GM12878 (cell line): ENCODE measurements at regions not wholly inside any gene's neighbourhood (a gene's known extent, or its start where the extent isn't known, plus 50 kb on each side); places are given as distances from the start of the nearest gene placed in this dataset.

Experiments
- BHLHE40 ChIP-seq, 2 experiments: fragments of 450-650 bp in 1 of 2; IDR thresholded peaks; 2 replicates each; pipeline ENCODE4 v1.6.1; 2011 to 2017; ENCODE audit warnings: low read depth in 2 of 2, borderline replicate concordance in 1 of 2, improper control_type of control experiment in 1 of 2, low read length in 1 of 2, mild to moderate bottlenecking in 1 of 2
- CEBPB ChIP-seq, 2 experiments: fragments of 150-350 bp in 1 of 2; IDR thresholded peaks; 2 replicates each; pipeline ENCODE4 v1.6.1; 2012 to 2014; ENCODE audit warnings: low read depth in 2 of 2, low read length in 2 of 2, borderline replicate concordance in 1 of 2, inconsistent platforms in 1 of 2
- EZH2 ChIP-seq: IDR thresholded peaks from 2 replicates; pipeline ENCODE4 v1.6.1; 2012; ENCODE audit warnings: low read depth, mild to moderate bottlenecking, control low read depth, inconsistent platforms, low read length, borderline replicate concordance; ENCODE audit not compliant: control insufficient read depth
- KDM1A ChIP-seq: fragments of 200-600 bp; sonication (generic); IDR thresholded peaks from 2 replicates; pipeline ENCODE4 v1.6.1; 2016; ENCODE audit warnings: borderline replicate concordance
- MEF2B ChIP-seq: fragments of 450-650 bp; IDR thresholded peaks from 2 replicates; pipeline ENCODE4 v1.6.1; 2018; ENCODE audit warnings: mild to moderate bottlenecking, moderate library complexity; ENCODE audit not compliant: partially characterized antibody, poor library complexity, severe bottlenecking
- MXI1 ChIP-seq: fragments of 150-350 bp; IDR thresholded peaks from 2 replicates; pipeline ENCODE4 v1.6.1; 2011; ENCODE audit warnings: low read depth, mild to moderate bottlenecking, inconsistent platforms, low read length, improper control_type of control experiment
- MYC ChIP-seq: IDR thresholded peaks from 2 replicates; pipeline ENCODE4 v1.6.1; 2011; ENCODE audit warnings: mild to moderate bottlenecking, low read length, moderate library complexity, inconsistent platforms; ENCODE audit not compliant: insufficient read depth, insufficient replicate concordance, insufficient read length, severe bottlenecking
- POLR2A ChIP-seq: IDR thresholded peaks from 2 replicates; pipeline ENCODE4 v1.6.1; 2011; ENCODE audit warnings: low read depth, mild to moderate bottlenecking, low read length
- POLR2AphosphoS2 ChIP-seq: IDR thresholded peaks from 2 replicates; pipeline ENCODE4 v1.6.1; 2011; ENCODE audit warnings: low read depth, mild to moderate bottlenecking, low read length, improper control_type of control experiment, moderate library complexity
- POLR2AphosphoS5 ChIP-seq: IDR thresholded peaks from 2 replicates; pipeline ENCODE4 v1.6.1; 2011; ENCODE audit warnings: mild to moderate bottlenecking, low read length, inconsistent platforms
- RAD21 ChIP-seq: IDR thresholded peaks from 2 replicates; pipeline ENCODE4 v1.6.1; 2011; ENCODE audit warnings: mild to moderate bottlenecking, low read depth, low read length, moderate library complexity; ENCODE audit not compliant: insufficient read depth
- TF ChIP-seq, protein P1 (sequence below), 3 experiments: IDR thresholded peaks in 2 of 3; conservative IDR thresholded peaks in 1 of 3; 2 replicates each; pipeline ENCODE4 v1.5.1; 2011; ENCODE audit warnings: low read depth in 3 of 3, low read length in 3 of 3, mild to moderate bottlenecking in 3 of 3, control low read depth in 2 of 3, moderate library complexity in 2 of 3, inconsistent platforms in 1 of 3, mixed read lengths in 1 of 3; ENCODE audit not compliant: control insufficient read depth in 2 of 3, insufficient read depth in 1 of 3; ENCODE audit errors: extremely low read depth in 1 of 3
- TF ChIP-seq, protein P2 (sequence below): IDR thresholded peaks from 2 replicates; pipeline ENCODE4 v1.6.1; 2012; ENCODE audit warnings: low read depth, low read length, improper control_type of control experiment

GRCh38 chr12:102687523-102687922 lies 207.2 kb upstream of the IGF1 start:
- TF ChIP-seq POLR2AphosphoS5 (no peak), RAD21 (no peak), MYC (no peak), KDM1A (no peak), EZH2 (no peak), BHLHE40 (IDR thresholded peaks at IDR 0.05; ENCODE audit: borderline replicate concordance in 1 of 2, low read depth in 2 of 2, low read length in 1 of 2) (no peak), POLR2A (no peak), MEF2B (no peak), CEBPB (IDR thresholded peaks at IDR 0.05; ENCODE audit: borderline replicate concordance in 1 of 2, low read depth in 2 of 2, low read length in 2 of 2) (no peak), POLR2AphosphoS2 (no peak), MXI1 (no peak)
- TF ChIP-seq, protein P1, sequence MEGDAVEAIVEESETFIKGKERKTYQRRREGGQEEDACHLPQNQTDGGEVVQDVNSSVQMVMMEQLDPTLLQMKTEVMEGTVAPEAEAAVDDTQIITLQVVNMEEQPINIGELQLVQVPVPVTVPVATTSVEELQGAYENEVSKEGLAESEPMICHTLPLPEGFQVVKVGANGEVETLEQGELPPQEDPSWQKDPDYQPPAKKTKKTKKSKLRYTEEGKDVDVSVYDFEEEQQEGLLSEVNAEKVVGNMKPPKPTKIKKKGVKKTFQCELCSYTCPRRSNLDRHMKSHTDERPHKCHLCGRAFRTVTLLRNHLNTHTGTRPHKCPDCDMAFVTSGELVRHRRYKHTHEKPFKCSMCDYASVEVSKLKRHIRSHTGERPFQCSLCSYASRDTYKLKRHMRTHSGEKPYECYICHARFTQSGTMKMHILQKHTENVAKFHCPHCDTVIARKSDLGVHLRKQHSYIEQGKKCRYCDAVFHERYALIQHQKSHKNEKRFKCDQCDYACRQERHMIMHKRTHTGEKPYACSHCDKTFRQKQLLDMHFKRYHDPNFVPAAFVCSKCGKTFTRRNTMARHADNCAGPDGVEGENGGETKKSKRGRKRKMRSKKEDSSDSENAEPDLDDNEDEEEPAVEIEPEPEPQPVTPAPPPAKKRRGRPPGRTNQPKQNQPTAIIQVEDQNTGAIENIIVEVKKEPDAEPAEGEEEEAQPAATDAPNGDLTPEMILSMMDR (IDR thresholded peaks at IDR 0.05 in 2 of 3, conservative IDR thresholded peaks at IDR 0.05 in 1 of 3; ENCODE audit: control insufficient read depth in 2 of 3, extremely low read depth in 1 of 3, insufficient read depth in 1 of 3, low read depth in 3 of 3, low read length in 3 of 3): no peak
- TF ChIP-seq, protein P2, sequence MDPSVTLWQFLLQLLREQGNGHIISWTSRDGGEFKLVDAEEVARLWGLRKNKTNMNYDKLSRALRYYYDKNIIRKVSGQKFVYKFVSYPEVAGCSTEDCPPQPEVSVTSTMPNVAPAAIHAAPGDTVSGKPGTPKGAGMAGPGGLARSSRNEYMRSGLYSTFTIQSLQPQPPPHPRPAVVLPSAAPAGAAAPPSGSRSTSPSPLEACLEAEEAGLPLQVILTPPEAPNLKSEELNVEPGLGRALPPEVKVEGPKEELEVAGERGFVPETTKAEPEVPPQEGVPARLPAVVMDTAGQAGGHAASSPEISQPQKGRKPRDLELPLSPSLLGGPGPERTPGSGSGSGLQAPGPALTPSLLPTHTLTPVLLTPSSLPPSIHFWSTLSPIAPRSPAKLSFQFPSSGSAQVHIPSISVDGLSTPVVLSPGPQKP: no peak
